ENCODE measurements at regions not wholly inside any gene's neighbourhood (a gene's known extent, or its start where the extent isn't known, plus 50 kb on each side); places are given as distances from the start of the nearest gene placed in this dataset.

- BruUV-seq (replicated peaks): no TSS peak
- Histone ChIP-seq H3K4me3 (replicated peaks in 1 of 3; ENCODE audit: insufficient read depth in 1 of 3, low read depth in 1 of 3, low read length in 3 of 3) (no peak overlapping the region), H2AFZ (ENCODE audit: low read depth, low read length) (no peak overlapping the region), H3K27me3 (ENCODE audit: control insufficient read depth in 2 of 2, insufficient read depth in 2 of 2, low read length in 2 of 2) (peaks cover 0 to 3% of the 10 kb centered on the region in 2 experiments), H3K36me3 (ENCODE audit: control insufficient read depth in 2 of 2, extremely low read depth in 1 of 2, insufficient read depth in 2 of 2, low read length in 2 of 2) (no peaks in the 10 kb centered on the region), H3K4me2 (ENCODE audit: insufficient read depth, low read length) (no peak overlapping the region), H3K79me2 (ENCODE audit: control insufficient read depth, insufficient read depth, low read length) (no peaks in the 10 kb centered on the region), H3K9ac (replicated peaks; ENCODE audit: extremely low read depth, insufficient read depth, low read length) (no peak overlapping the region), H4K20me1 (replicated peaks; ENCODE audit: control insufficient read depth, extremely low read depth, insufficient read depth, low read length) (no peaks in the 10 kb centered on the region), H3K9me3 (replicated peaks; ENCODE audit: control insufficient read depth, insufficient read depth, low read length) (no peaks in the 10 kb centered on the region), H3K27ac (ENCODE audit: insufficient read depth, low read depth, low read length) (no peak overlapping the region), H3K4me1 (ENCODE audit: control insufficient read depth, extremely low read depth, insufficient read depth, low read length) (no peaks in the 10 kb centered on the region), H3K9me1 (replicated peaks; ENCODE audit: control insufficient read depth, extremely low read depth, insufficient read depth, low read length) (no peaks in the 10 kb centered on the region)
- intact Hi-C loops (cut with micrococcal nuclease): no loop called here
- ChIA-PET POLR2A (no interaction called here), CTCF (interaction anchor here (1.3 to 1.4 kb wide), 2 partner anchors 8 to 222 kb away, joined by 3 read pairs; no protein-coding TSS in a partner anchor)
- FAIRE-seq (no peak), DNase-seq (ENCODE audit: low read depth, low spot score) (no peak)
- dilution Hi-C loops (cut with MboI; ENCODE audit: extremely low pct_ligation_motif_present, low sequenced_read_pairs): no loop called here
- TF ChIP-seq JUN (IDR thresholded peaks at IDR 0.05; ENCODE audit: borderline replicate concordance, insufficient read depth, insufficient read length, low read depth): no peak
- no peak for TF ChIP-seq MAX (IDR thresholded peaks at IDR 0.05; ENCODE audit: insufficient read depth, insufficient read length)
Observed at GRCh38 chr9:134227451-134228411, 63.4 kb upstream of the RNU6ATAC start.

- H3K9ac ChIP-seq (replicated peaks; ENCODE audit: extremely low read depth, insufficient read depth, low read length): no peak overlapping the region
- dilution Hi-C loops (cut with MboI; ENCODE audit: extremely low pct_ligation_motif_present, low sequenced_read_pairs): no loop called here
- no peaks in the 10 kb centered on the region for H3K79me2 ChIP-seq (ENCODE audit: control insufficient read depth, insufficient read depth, low read length)
- no peaks in the 10 kb centered on the region for H3K4me1 ChIP-seq (ENCODE audit: control insufficient read depth, extremely low read depth, insufficient read depth, low read length)
- H3K9me1 ChIP-seq (replicated peaks; ENCODE audit: control insufficient read depth, extremely low read depth, insufficient read depth, low read length): no peaks in the 10 kb centered on the region
- FAIRE-seq (no peak), DNase-seq (ENCODE audit: low read depth, low spot score) (no peak)
- H3K27me3 ChIP-seq (ENCODE audit: control insufficient read depth in 2 of 2, insufficient read depth in 2 of 2, low read length in 2 of 2): peaks cover 0 to 3% of the 10 kb centered on the region in 2 experiments
- no peaks in the 10 kb centered on the region for H3K36me3 ChIP-seq (ENCODE audit: control insufficient read depth in 2 of 2, extremely low read depth in 1 of 2, insufficient read depth in 2 of 2, low read length in 2 of 2)
- TF ChIP-seq POLR2AphosphoS5 (IDR thresholded peaks at IDR 0.05; ENCODE audit: insufficient read depth, low read depth, low read length) (no peak), CTCF (IDR thresholded peaks at IDR 0.05; ENCODE audit: extremely low read depth in 1 of 2, insufficient read depth in 1 of 2, low read depth in 1 of 2, low read length in 2 of 2) (no peak), MYC (IDR thresholded peaks at IDR 0.05; ENCODE audit: low read depth, low read length) (no peak), POLR2A (IDR thresholded peaks at IDR 0.05; ENCODE audit: low read depth, low read length) (no peak), FOS (IDR thresholded peaks at IDR 0.05; ENCODE audit: borderline replicate concordance, insufficient read depth, low read length) (no peak), GATA2 (IDR thresholded peaks at IDR 0.05; ENCODE audit: insufficient read depth, insufficient read length, low read depth, low read length) (no peak), EZH2 (IDR thresholded peaks at IDR 0.05; ENCODE audit: borderline replicate concordance, low read depth, low read length, severe bottlenecking) (no peak), JUN (IDR thresholded peaks at IDR 0.05; ENCODE audit: borderline replicate concordance, insufficient read depth, insufficient read length, low read depth) (no peak), MAX (IDR thresholded peaks at IDR 0.05; ENCODE audit: insufficient read depth, insufficient read length) (no peak)
- no TSS peak for BruUV-seq (replicated peaks)
- H3K27ac ChIP-seq (ENCODE audit: insufficient read depth, low read depth, low read length): no peak overlapping the region
- no peak overlapping the region for H3K4me3 ChIP-seq (replicated peaks in 1 of 3; ENCODE audit: insufficient read depth in 1 of 3, low read depth in 1 of 3, low read length in 3 of 3)
- H3K9me3 ChIP-seq (replicated peaks; ENCODE audit: control insufficient read depth, insufficient read depth, low read length): no peaks in the 10 kb centered on the region
- intact Hi-C loops (cut with micrococcal nuclease): no loop called here
- H4K20me1 ChIP-seq (replicated peaks; ENCODE audit: control insufficient read depth, extremely low read depth, insufficient read depth, low read length): no peaks in the 10 kb centered on the region
- no peak overlapping the region for H2AFZ ChIP-seq (ENCODE audit: low read depth, low read length)
- ChIA-PET CTCF (no interaction called here), POLR2A (no interaction called here)
- H3K4me2 ChIP-seq (ENCODE audit: insufficient read depth, low read length): no peak overlapping the region
Observed at GRCh38 chr9:134228649-134229048, 64.3 kb upstream of the RNU6ATAC start.

All from endothelial cell of umbilical vein (primary cell).